Tibial artery (tissue), 4 donors: ENCODE measurements at regions not wholly inside any gene's neighbourhood (a gene's known extent, or its start where the extent isn't known, plus 50 kb on each side); places are given as distances from the start of the nearest gene placed in this dataset.
"Not testable (repeated sequence)": the region's sequence is repeated elsewhere in the genome, so short reads cannot be mapped to it uniquely, and the experiment has no call there.

Experiments used
- DNase-seq, 2 donors: peaks; one replicate each; pipeline ENCODE4 v3.0.0-alpha.2; 2019
- H3K27ac ChIP-seq, 2 donors: fragments of 200-600 bp; sonication (generic) in 1 of 2; 1 replicate in 1 of 2; 2 replicates in 1 of 2; pipeline ENCODE4 v1.5.1; 2018 to 2019; ENCODE audit warnings: mild to moderate bottlenecking in 1 of 2
- H3K27me3 ChIP-seq, 2 donors: fragments of 200-600 bp; sonication (generic) in 1 of 2; one replicate each; pipeline versions ENCODE4 v1.5.1 to v1.6.0; 2016 to 2019
- H3K36me3 ChIP-seq, 3 donors: fragments of 200-600 bp; sonication (generic) in 2 of 3; one replicate each; pipeline ENCODE4 v1.5.1; 2016 to 2019; ENCODE audit warnings: mild to moderate bottlenecking in 2 of 3
- H3K4me1 ChIP-seq, 4 donors: fragments of 200-600 bp; sonication (generic) in 2 of 4; 1 replicate in 3 of 4; 2 replicates in 1 of 4; pipeline ENCODE4 v1.5.1; 2016 to 2019
- H3K4me3 ChIP-seq, 2 donors: fragments of 200-600 bp; sonication (generic) in 1 of 2; 1 replicate in 1 of 2; 2 replicates in 1 of 2; pipeline ENCODE4 v1.5.1; 2018 to 2019; ENCODE audit warnings: mild to moderate bottlenecking in 2 of 2
- H3K9me3 ChIP-seq, 3 donors: fragments of 200-600 bp; sonication (generic) in 1 of 3; one replicate each; pipeline ENCODE4 v1.5.1; 2016 to 2019
- CTCF ChIP-seq, 2 experiments: fragments of 200-600 bp in 1 of 2; fragments of 450-650 bp in 1 of 2; IDR thresholded peaks; one replicate each; pipeline ENCODE4 v1.5.1; 2017 to 2019; ENCODE audit warnings: antibody characterized with exemption in 2 of 2, mild to moderate bottlenecking in 1 of 2, moderate library complexity in 1 of 2
- intact Hi-C: fragments of 100-400 bp; cut with DNase I; formaldehyde crosslinking; loops from one replicate; pipeline ENCODE4 v1.15.0; 2023; ENCODE audit warnings: low total_unique reads

- DNase-seq, result no peak
- Histone ChIP-seq H3K36me3 (no peaks in the 10 kb centered on the region), H3K27ac (no peak overlapping the region), H3K9me3 (no peaks in the 10 kb centered on the region), H3K4me1 (no peaks in the 10 kb centered on the region), H3K27me3 (no peaks in the 10 kb centered on the region), H3K4me3 (no peak overlapping the region)
- intact Hi-C loops, result no loop called here
- TF ChIP-seq CTCF (IDR thresholded peaks at IDR 0.05), result no peak
These were observed 278.4 kb upstream of the STXBP5 start for GRCh38 chr6:146925846-146926245.

- H3K27ac ChIP-seq, result no peak overlapping the region
- H3K27me3 ChIP-seq, result no peaks in the 10 kb centered on the region
- H3K4me1 ChIP-seq, result no peaks in the 10 kb centered on the region
- no peak for TF ChIP-seq CTCF (IDR thresholded peaks at IDR 0.05)
- H3K9me3 ChIP-seq, result no peaks in the 10 kb centered on the region
- no peak for DNase-seq
- no peaks in the 10 kb centered on the region for H3K36me3 ChIP-seq
- H3K4me3 ChIP-seq, result no peak overlapping the region
- intact Hi-C loops, result no loop called here
These were observed 275.7 kb upstream of the STXBP5 start for GRCh38 chr6:146928503-146928902.

GRCh38 chr6:146931214-146931613 lies 273.0 kb upstream of the STXBP5 start:
- Histone ChIP-seq H3K4me1 (no peaks in the 10 kb centered on the region), H3K27ac (no peak overlapping the region), H3K27me3 (no peaks in the 10 kb centered on the region), H3K4me3 (no peak overlapping the region), H3K9me3 (no peaks in the 10 kb centered on the region), H3K36me3 (no peaks in the 10 kb centered on the region)
- DNase-seq, result no peak
- no peak for TF ChIP-seq CTCF (IDR thresholded peaks at IDR 0.05)
- intact Hi-C loops, result no loop called here

- H3K27ac ChIP-seq, result no peak overlapping the region
- H3K4me1 ChIP-seq, result no peaks in the 10 kb centered on the region
- H3K36me3 ChIP-seq, result no peaks in the 10 kb centered on the region
- no peak for DNase-seq
- no peaks in the 10 kb centered on the region for H3K9me3 ChIP-seq
- no peak overlapping the region for H3K4me3 ChIP-seq
- intact Hi-C loops, result no loop called here
- TF ChIP-seq CTCF (IDR thresholded peaks at IDR 0.05), result no peak
- H3K27me3 ChIP-seq, result no peaks in the 10 kb centered on the region
These were observed 266.9 kb upstream of the STXBP5 start for GRCh38 chr6:146937316-146937715.

GRCh38 chr6:146938266-146938665 lies 266.0 kb upstream of the STXBP5 start:
- Histone ChIP-seq H3K27me3 (no peaks in the 10 kb centered on the region), H3K27ac (no peak overlapping the region), H3K4me1 (no peaks in the 10 kb centered on the region), H3K9me3 (peaks cover 0 to 6% (median 4%) of the 10 kb centered on the region in 3 donors), H3K4me3 (no peak overlapping the region), H3K36me3 (no peaks in the 10 kb centered on the region)
- TF ChIP-seq CTCF (IDR thresholded peaks at IDR 0.05), result no peak
- DNase-seq, result no peak
- intact Hi-C loops, result no loop called here

- H3K27ac ChIP-seq, H3K27me3 ChIP-seq, intact Hi-C loops, H3K4me1 ChIP-seq, H3K36me3 ChIP-seq, H3K9me3 ChIP-seq, DNase-seq, H3K4me3 ChIP-seq: not testable (repeated sequence)
These were observed 264.8 kb upstream of the STXBP5 start for GRCh38 chr6:146939456-146939855.
